Choroid plexus epithelial cell (primary cell): ENCODE measurements at regions not wholly inside any gene's neighbourhood (a gene's known extent, or its start where the extent isn't known, plus 50 kb on each side); places are given as distances from the start of the nearest gene placed in this dataset.
"Not testable (repeated sequence)": the region's sequence is repeated elsewhere in the genome, so short reads cannot be mapped to it uniquely, and the experiment has no call there.

Experiments
- DNase-seq: peaks from one replicate; pipeline ENCODE4 v3.0.0-alpha.2; 2010; ENCODE audit warnings: low read depth
- H3K4me3 ChIP-seq: 2 replicates; pipeline ENCODE4 v1.5.1; 2011; ENCODE audit warnings: low read depth, mild to moderate bottlenecking, control low read depth, low read length, moderate library complexity
- CTCF ChIP-seq: conservative IDR thresholded peaks from 2 replicates; pipeline ENCODE4 v1.5.1; 2011; ENCODE audit warnings: low read depth, mild to moderate bottlenecking, control low read depth, inconsistent platforms, low read length, moderate library complexity

GRCh38 chr7:142586611-142587010 lies 162.7 kb upstream of the PRSS1 start:
- H3K4me3 ChIP-seq = no peak overlapping the region
- TF ChIP-seq CTCF = no peak
- DNase-seq = no peak

- TF ChIP-seq CTCF = peak; percentile 71
- H3K4me3 ChIP-seq = no peak overlapping the region
- DNase-seq = peak; percentile 59
Observed at GRCh38 chr7:142585425-142585824, 163.8 kb upstream of the PRSS1 start.

GRCh38 chr7:142584765-142585164 lies 164.5 kb upstream of the PRSS1 start:
- peak; percentile 70 for DNase-seq
- no peak overlapping the region for H3K4me3 ChIP-seq
- no peak for TF ChIP-seq CTCF

- TF ChIP-seq CTCF = no peak
- peak; percentile 96 for DNase-seq
- no peak overlapping the region for H3K4me3 ChIP-seq
Observed at GRCh38 chr7:142583446-142583845, 165.8 kb upstream of the PRSS1 start.

GRCh38 chr7:142582351-142582750 lies 166.9 kb upstream of the PRSS1 start:
- no peak for TF ChIP-seq CTCF
- no peak overlapping the region for H3K4me3 ChIP-seq
- no peak for DNase-seq

GRCh38 chr7:142581341-142581740 lies 167.9 kb upstream of the PRSS1 start:
- no peak overlapping the region for H3K4me3 ChIP-seq
- no peak for TF ChIP-seq CTCF
- DNase-seq = peak; percentile 71

- no peak overlapping the region for H3K4me3 ChIP-seq
- DNase-seq = no peak
- TF ChIP-seq CTCF = no peak
Observed at GRCh38 chr7:142579946-142580345, 169.3 kb upstream of the PRSS1 start.

- DNase-seq, H3K4me3 ChIP-seq: not testable (repeated sequence)
Observed at GRCh38 chr7:142575351-142575750, 173.9 kb upstream of the PRSS1 start.
